Right lobe of liver (tissue), 6 donors: ENCODE measurements at regions not wholly inside any gene's neighbourhood (a gene's known extent, or its start where the extent isn't known, plus 50 kb on each side); places are given as distances from the start of the nearest gene placed in this dataset.

Source experiments
- ATAC-seq, 4 donors: fragments of 200-7000 bp; cut with Tn5 transposase; one replicate each; pipeline ENCODE4 v1.9.1; 2020; ENCODE audit warnings: mild to moderate bottlenecking in 4 of 4, moderate library complexity in 4 of 4
- DNase-seq, 3 donors: peaks; one replicate each; pipeline ENCODE4 v3.0.0-alpha.2; 2020
- H3K27ac ChIP-seq, 3 donors: fragments of 200-600 bp; one replicate each; pipeline ENCODE4 v1.8.0; 2022
- H3K27me3 ChIP-seq, 2 donors: fragments of 200-600 bp; one replicate each; pipeline ENCODE4 v1.8.0; 2022
- H3K36me3 ChIP-seq, 4 donors: fragments of 200-600 bp; sonication (generic) in 1 of 4; one replicate each; pipeline versions ENCODE4 v1.5.1 to v1.8.0; 2017 to 2022; ENCODE audit warnings: control low read depth in 1 of 4
- H3K4me1 ChIP-seq, 4 donors: fragments of 200-600 bp; sonication (generic) in 1 of 4; one replicate each; pipeline versions ENCODE4 v1.5.1 to v1.8.0; 2017 to 2022; ENCODE audit warnings: control low read depth in 1 of 4
- H3K4me3 ChIP-seq, 3 donors: fragments of 200-600 bp; one replicate each; pipeline ENCODE4 v1.8.0; 2022
- H3K9me3 ChIP-seq, 4 donors: fragments of 200-600 bp; sonication (generic) in 1 of 4; one replicate each; pipeline versions ENCODE4 v1.5.1 to v1.8.0; 2017 to 2022; ENCODE audit warnings: control low read depth in 1 of 4
- POLR2A ChIP-seq: fragments of 450-650 bp; IDR thresholded peaks from one replicate; pipeline ENCODE4 v1.6.1; 2017; ENCODE audit warnings: antibody characterized with exemption, mild to moderate bottlenecking
- WGBS: methylation state at CpG from one replicate; pipeline ENCODE4 v1.1.6; 2018; ENCODE audit warnings: low coverage, low lambda C conversion rate; ENCODE audit not compliant: insufficient coverage; ENCODE audit errors: missing lambda C conversion rate; 5-methylcytosine and 5-hydroxymethylcytosine counted together
- intact Hi-C, 2 donors: fragments of 100-400 bp; cut with DNase I; formaldehyde crosslinking; loops; one replicate each; pipeline versions ENCODE4 v1.11.2 to v1.14.1; 2022
- TF ChIP-seq, protein P1 (sequence below), 4 donors: fragments of 200-600 bp in 3 of 4; fragments of 450-650 bp in 1 of 4; IDR thresholded peaks; one replicate each; pipeline versions ENCODE4 v1.5.1 to v1.8.0; 2016 to 2022; ENCODE audit warnings: antibody characterized with exemption in 4 of 4, mild to moderate bottlenecking in 2 of 4
- donor health status: DM: no; HTN: yes; CAD: no.
- donor health status: DM: no; HTN: no; CAD: no.
- donor health status: DM: no; HTN: no; CAD: no.
- donor health status: DM: no; HTN: yes; CAD: no.
- donor health status: DM: no; HTN: yes; CAD: no.

DNA sequence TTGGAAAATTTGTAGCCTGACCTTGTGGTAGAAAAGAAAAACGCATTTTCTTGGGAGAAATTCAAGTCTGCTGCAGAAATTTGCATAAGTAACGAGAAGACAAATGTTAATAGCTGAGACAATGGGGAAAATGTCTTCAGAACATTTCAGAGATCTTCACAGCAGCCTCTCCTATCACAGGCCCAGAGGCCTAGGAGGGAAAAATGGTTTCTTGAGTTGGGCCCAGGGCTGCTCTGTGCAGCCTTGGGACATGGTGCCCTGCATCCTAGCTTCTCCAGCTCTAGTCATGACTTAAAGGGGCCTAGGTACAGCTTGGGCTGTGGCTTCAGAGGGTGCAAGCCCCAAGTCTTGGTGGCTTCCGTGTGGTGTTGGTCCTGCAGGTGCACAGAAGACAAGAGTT, 104.2 kb downstream of the ZNF621 start:
- intact Hi-C loops: no loop called here
- DNase-seq (no peak), ATAC-seq (no peak)
- Histone ChIP-seq H3K4me3 (no peak overlapping the region), H3K27ac (no peak overlapping the region), H3K27me3 (no peaks in the 10 kb centered on the region), H3K4me1 (no peaks in the 10 kb centered on the region), H3K36me3 (no peaks in the 10 kb centered on the region), H3K9me3 (no peaks in the 10 kb centered on the region)
- 45% methylated on average over 3 of the region's 3 CpGs for WGBS
- no peak for TF ChIP-seq POLR2A
- TF ChIP-seq, protein P1, sequence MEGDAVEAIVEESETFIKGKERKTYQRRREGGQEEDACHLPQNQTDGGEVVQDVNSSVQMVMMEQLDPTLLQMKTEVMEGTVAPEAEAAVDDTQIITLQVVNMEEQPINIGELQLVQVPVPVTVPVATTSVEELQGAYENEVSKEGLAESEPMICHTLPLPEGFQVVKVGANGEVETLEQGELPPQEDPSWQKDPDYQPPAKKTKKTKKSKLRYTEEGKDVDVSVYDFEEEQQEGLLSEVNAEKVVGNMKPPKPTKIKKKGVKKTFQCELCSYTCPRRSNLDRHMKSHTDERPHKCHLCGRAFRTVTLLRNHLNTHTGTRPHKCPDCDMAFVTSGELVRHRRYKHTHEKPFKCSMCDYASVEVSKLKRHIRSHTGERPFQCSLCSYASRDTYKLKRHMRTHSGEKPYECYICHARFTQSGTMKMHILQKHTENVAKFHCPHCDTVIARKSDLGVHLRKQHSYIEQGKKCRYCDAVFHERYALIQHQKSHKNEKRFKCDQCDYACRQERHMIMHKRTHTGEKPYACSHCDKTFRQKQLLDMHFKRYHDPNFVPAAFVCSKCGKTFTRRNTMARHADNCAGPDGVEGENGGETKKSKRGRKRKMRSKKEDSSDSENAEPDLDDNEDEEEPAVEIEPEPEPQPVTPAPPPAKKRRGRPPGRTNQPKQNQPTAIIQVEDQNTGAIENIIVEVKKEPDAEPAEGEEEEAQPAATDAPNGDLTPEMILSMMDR (IDR thresholded peaks at IDR 0.05): no peak

DNA sequence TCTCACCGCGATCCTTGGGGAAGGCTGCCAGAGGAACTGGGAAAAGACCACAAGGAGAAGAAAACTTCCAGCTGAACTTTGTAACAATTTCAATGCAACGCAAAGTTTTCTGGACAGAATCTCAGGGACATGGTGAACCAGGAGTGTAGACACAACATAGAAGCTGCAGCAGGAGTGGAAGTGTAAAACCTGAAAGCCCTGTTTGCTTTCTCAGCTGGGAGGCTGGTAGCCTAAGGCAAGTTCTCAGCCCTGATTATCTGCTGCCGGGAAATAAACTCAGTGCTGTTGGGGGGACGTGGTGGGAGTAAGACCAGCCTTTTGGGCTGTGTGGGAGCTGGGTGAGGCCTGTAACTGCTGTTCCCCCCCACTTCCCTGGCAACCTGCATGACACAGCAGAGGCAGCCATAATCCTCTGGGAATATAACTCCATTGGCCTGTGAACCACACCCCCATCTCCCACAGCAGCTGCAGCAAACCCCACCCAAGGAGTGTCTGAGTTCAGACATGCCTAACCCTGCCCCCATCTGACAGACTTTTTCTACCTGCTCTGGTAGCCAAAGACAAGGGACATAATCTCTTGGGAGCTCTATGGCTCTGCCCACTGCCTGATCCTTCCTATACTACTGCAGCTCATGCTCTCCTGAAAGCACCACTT, 106.7 kb downstream of the ZNF621 start:
- Histone ChIP-seq H3K27ac (no peak overlapping the region), H3K4me3 (no peak overlapping the region), H3K36me3 (no peaks in the 10 kb centered on the region), H3K9me3 (no peaks in the 10 kb centered on the region), H3K4me1 (no peaks in the 10 kb centered on the region), H3K27me3 (no peaks in the 10 kb centered on the region)
- TF ChIP-seq, protein P1 (IDR thresholded peaks at IDR 0.05): no peak
- no peak for TF ChIP-seq POLR2A
- ATAC-seq (no peak), DNase-seq (no peak)
- WGBS: 71% methylated on average over 4 of the region's 5 CpGs
- intact Hi-C loops: no loop called here

DNA sequence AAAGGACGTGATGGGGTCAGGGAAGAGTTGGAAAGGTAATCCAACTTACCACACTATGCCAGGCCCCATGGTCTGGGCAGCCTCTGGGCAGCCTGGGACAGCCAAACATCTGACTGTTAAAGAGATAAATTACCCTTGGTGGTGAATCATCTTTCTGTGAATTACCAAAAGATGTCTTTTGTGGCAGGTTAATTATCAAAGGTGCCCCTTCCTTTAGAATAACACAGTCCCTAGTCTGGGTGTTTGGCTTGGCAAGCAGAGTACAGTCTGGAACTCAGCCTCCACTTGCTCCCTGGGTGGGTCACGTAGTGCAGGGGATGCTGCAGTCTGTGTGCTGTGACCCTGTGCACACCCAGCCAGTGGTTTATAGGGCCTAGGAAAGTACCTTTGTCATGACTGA, 113.1 kb downstream of the ZNF621 start:
- Histone ChIP-seq H3K27me3 (no peaks in the 10 kb centered on the region), H3K4me3 (no peak overlapping the region), H3K4me1 (no peaks in the 10 kb centered on the region), H3K36me3 (no peaks in the 10 kb centered on the region), H3K27ac (no peak overlapping the region), H3K9me3 (no peaks in the 10 kb centered on the region)
- TF ChIP-seq, protein P1 (IDR thresholded peaks at IDR 0.05): no peak
- no peak for TF ChIP-seq POLR2A
- DNase-seq (no peak), ATAC-seq (no peak)
- intact Hi-C loops: no loop called here
- WGBS: no CpG with 5 or more reads among the region's 2 CpGs

DNA sequence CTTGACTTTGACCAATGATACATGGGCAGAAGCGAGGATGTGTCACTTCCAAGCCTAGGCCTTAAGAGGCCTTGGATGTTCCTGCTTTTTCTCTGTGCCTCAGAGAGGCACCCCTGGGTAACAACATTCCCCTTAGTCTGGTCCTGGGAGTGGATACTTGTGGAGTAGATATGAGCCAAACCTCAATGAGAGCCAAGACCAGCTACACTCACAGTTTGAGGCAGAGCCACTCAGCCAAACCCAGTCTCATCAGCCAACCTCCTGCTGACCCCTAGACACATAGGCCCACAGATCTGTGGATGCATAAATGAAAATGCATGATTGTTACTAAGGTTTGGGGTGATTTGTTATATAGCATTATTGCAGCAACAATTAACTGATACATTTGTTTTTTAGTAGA, 114.2 kb downstream of the ZNF621 start:
- DNase-seq (no peak), ATAC-seq (no peak)
- Histone ChIP-seq H3K4me3 (no peak overlapping the region), H3K9me3 (no peaks in the 10 kb centered on the region), H3K27me3 (no peaks in the 10 kb centered on the region), H3K36me3 (no peaks in the 10 kb centered on the region), H3K27ac (no peak overlapping the region), H3K4me1 (no peaks in the 10 kb centered on the region)
- TF ChIP-seq POLR2A: no peak
- TF ChIP-seq, protein P1 (IDR thresholded peaks at IDR 0.05): no peak
- intact Hi-C loops: no loop called here
- WGBS: 86% methylated on average over 1 of the region's 1 CpG

DNA sequence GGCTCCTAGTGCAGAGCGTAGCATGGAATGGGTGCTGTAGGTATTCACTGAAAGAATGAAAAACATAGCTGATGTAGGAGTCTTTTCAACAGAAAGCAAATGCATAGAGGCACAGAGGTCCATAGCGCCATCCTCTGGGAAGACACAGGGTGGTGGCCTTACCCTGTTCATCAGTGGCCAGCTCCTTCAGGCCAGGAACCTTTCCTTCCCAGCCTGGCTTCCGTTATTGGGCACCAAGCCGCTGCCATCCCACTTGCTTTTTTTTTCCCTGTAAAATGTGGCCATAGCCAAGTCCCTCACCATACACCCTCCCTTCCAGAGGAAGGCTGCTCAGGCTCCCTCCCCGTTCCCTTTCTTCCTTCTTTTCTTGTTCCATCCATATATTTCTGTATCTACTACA, 118.1 kb downstream of the ZNF621 start:
- intact Hi-C loops: no loop called here
- Histone ChIP-seq H3K4me3 (no peak overlapping the region), H3K27me3 (no peaks in the 10 kb centered on the region), H3K9me3 (no peaks in the 10 kb centered on the region), H3K27ac (no peak overlapping the region), H3K36me3 (no peaks in the 10 kb centered on the region), H3K4me1 (no peaks in the 10 kb centered on the region)
- DNase-seq: no peak
- no peak for TF ChIP-seq POLR2A
- TF ChIP-seq, protein P1 (IDR thresholded peaks at IDR 0.05): no peak
- no peak for ATAC-seq
- 78% methylated on average over 3 of the region's 5 CpGs for WGBS
